Osteocyte (in vitro differentiated cells): ENCODE measurements at regions not wholly inside any gene's neighbourhood (a gene's known extent, or its start where the extent isn't known, plus 50 kb on each side); places are given as distances from the start of the nearest gene placed in this dataset.

ENCODE experiments used
- DNase-seq: peaks from one replicate; pipeline ENCODE4 v3.0.0; 2021; ENCODE audit warnings: mixed read lengths; ENCODE audit not compliant: unreplicated experiment; ENCODE audit errors: extremely low spot score
- H3K27ac Mint-ChIP-seq: one replicate; pipeline ENCODE4 v1.8.0; 2021; ENCODE audit warnings: mild to moderate bottlenecking, mixed read lengths; ENCODE audit not compliant: unreplicated experiment
- H3K27me3 Mint-ChIP-seq: one replicate; pipeline ENCODE4 v1.8.0; 2021; ENCODE audit warnings: mixed read lengths; ENCODE audit not compliant: unreplicated experiment
- H3K36me3 Mint-ChIP-seq: one replicate; pipeline ENCODE4 v1.8.0; 2021; ENCODE audit warnings: mixed read lengths; ENCODE audit not compliant: unreplicated experiment
- H3K4me1 Mint-ChIP-seq: one replicate; pipeline ENCODE4 v1.8.0; 2021; ENCODE audit warnings: mixed read lengths; ENCODE audit not compliant: unreplicated experiment
- H3K4me3 Mint-ChIP-seq: one replicate; pipeline ENCODE4 v1.8.0; 2021; ENCODE audit warnings: mild to moderate bottlenecking, moderate library complexity, mixed read lengths; ENCODE audit not compliant: unreplicated experiment
- H3K9me3 Mint-ChIP-seq: one replicate; pipeline ENCODE4 v1.8.0; 2021; ENCODE audit warnings: mixed read lengths; ENCODE audit not compliant: unreplicated experiment
- CTCF ChIP-seq: fragments of 200-600 bp; sonication (generic); IDR thresholded peaks from 2 replicates; pipeline ENCODE4 v1.5.0; 2021; ENCODE audit warnings: antibody characterized with exemption, mild to moderate bottlenecking, moderate library complexity

GRCh38 chr4:173871643-173872042, 341.6 kb upstream of the HAND2 start:
- H3K27me3 Mint-ChIP-seq: peaks cover 4% of the 10 kb centered on the region
- no peaks in the 10 kb centered on the region for H3K4me1 Mint-ChIP-seq
- no peak for DNase-seq
- no peak for TF ChIP-seq CTCF
- no peaks in the 10 kb centered on the region for H3K36me3 Mint-ChIP-seq
- H3K9me3 Mint-ChIP-seq: no peaks in the 10 kb centered on the region
- H3K4me3 Mint-ChIP-seq: no peak overlapping the region
- no peak overlapping the region for H3K27ac Mint-ChIP-seq

- Mint-ChIP-seq H3K9me3 (peaks cover 6% of the 10 kb centered on the region), H3K27me3 (no peaks in the 10 kb centered on the region)
Measured at GRCh38 chr4:173866322-173867026, 336.4 kb upstream of the HAND2 start.

GRCh38 chr4:173862754-173863153, 332.7 kb upstream of the HAND2 start:
- TF ChIP-seq CTCF: no peak
- H3K27me3 Mint-ChIP-seq: peaks cover 2% of the 10 kb centered on the region
- no peaks in the 10 kb centered on the region for H3K36me3 Mint-ChIP-seq
- H3K27ac Mint-ChIP-seq: no peak overlapping the region
- no peak for DNase-seq
- no peaks in the 10 kb centered on the region for H3K4me1 Mint-ChIP-seq
- no peak overlapping the region for H3K4me3 Mint-ChIP-seq
- peaks cover 6% of the 10 kb centered on the region for H3K9me3 Mint-ChIP-seq

More at GRCh38 chr4:173866322-173867026, 336.4 kb upstream of the HAND2 start:
- H3K36me3 Mint-ChIP-seq: no peaks in the 10 kb centered on the region
- TF ChIP-seq CTCF: no peak
- no peak overlapping the region for H3K4me3 Mint-ChIP-seq
- no peaks in the 10 kb centered on the region for H3K4me1 Mint-ChIP-seq
- no peak for DNase-seq
- H3K27ac Mint-ChIP-seq: no peak overlapping the region

- H3K4me3 Mint-ChIP-seq: no peak overlapping the region
- peaks cover 6% of the 10 kb centered on the region for H3K9me3 Mint-ChIP-seq
- H3K36me3 Mint-ChIP-seq: no peaks in the 10 kb centered on the region
- H3K27ac Mint-ChIP-seq: no peak overlapping the region
- DNase-seq: no peak
- H3K27me3 Mint-ChIP-seq: peaks cover 2% of the 10 kb centered on the region
- TF ChIP-seq CTCF: no peak
- H3K4me1 Mint-ChIP-seq: no peaks in the 10 kb centered on the region
Measured at GRCh38 chr4:173860094-173860493, 330.1 kb upstream of the HAND2 start.

- H3K4me3 Mint-ChIP-seq: no peak overlapping the region
- no peak for DNase-seq
- no peaks in the 10 kb centered on the region for H3K36me3 Mint-ChIP-seq
- no peaks in the 10 kb centered on the region for H3K9me3 Mint-ChIP-seq
- peaks cover 2% of the 10 kb centered on the region for H3K27me3 Mint-ChIP-seq
- TF ChIP-seq CTCF: no peak
- H3K27ac Mint-ChIP-seq: no peak overlapping the region
- H3K4me1 Mint-ChIP-seq: no peaks in the 10 kb centered on the region
Measured at GRCh38 chr4:173859091-173859713, 329.2 kb upstream of the HAND2 start.
